Stimulated activated memory B cell treated with anti-CD40 and anti-IgM and Interleukin-4, amounts not matched to agents 10 μg/mL and 1 μg/mL and 100 μg/mL, for 72 hours (primary cell): ENCODE measurements at regions not wholly inside any gene's neighbourhood (a gene's known extent, or its start where the extent isn't known, plus 50 kb on each side); places are given as distances from the start of the nearest gene placed in this dataset.
A peak's percentile ranks its signal among the peaks of the same experiment; 100 is the strongest.
"Not testable (repeated sequence)": the region's sequence is repeated elsewhere in the genome, so short reads cannot be mapped to it uniquely, and the experiment has no call there.

Source experiments
- ATAC-seq: fragments of 150-1000 bp; cut with Tn5 transposase; 2 replicates; pipeline ENCODE4 v1.10.0; 2021
- H3K27ac Mint-ChIP-seq: one replicate; pipeline ENCODE4 v1.8.0; 2022; ENCODE audit warnings: mild to moderate bottlenecking, mixed read lengths
- H3K27me3 Mint-ChIP-seq: one replicate; pipeline ENCODE4 v1.8.0; 2022; ENCODE audit warnings: mixed read lengths
- H3K36me3 Mint-ChIP-seq: one replicate; pipeline ENCODE4 v1.8.0; 2022; ENCODE audit warnings: mixed read lengths
- H3K4me1 Mint-ChIP-seq: one replicate; pipeline ENCODE4 v1.8.0; 2022; ENCODE audit warnings: mixed read lengths
- H3K4me3 Mint-ChIP-seq: one replicate; pipeline ENCODE4 v1.8.0; 2022; ENCODE audit warnings: mild to moderate bottlenecking, moderate library complexity, mixed read lengths
- H3K9me3 Mint-ChIP-seq: one replicate; pipeline ENCODE4 v1.8.0; 2022; ENCODE audit warnings: mixed read lengths

DNA sequence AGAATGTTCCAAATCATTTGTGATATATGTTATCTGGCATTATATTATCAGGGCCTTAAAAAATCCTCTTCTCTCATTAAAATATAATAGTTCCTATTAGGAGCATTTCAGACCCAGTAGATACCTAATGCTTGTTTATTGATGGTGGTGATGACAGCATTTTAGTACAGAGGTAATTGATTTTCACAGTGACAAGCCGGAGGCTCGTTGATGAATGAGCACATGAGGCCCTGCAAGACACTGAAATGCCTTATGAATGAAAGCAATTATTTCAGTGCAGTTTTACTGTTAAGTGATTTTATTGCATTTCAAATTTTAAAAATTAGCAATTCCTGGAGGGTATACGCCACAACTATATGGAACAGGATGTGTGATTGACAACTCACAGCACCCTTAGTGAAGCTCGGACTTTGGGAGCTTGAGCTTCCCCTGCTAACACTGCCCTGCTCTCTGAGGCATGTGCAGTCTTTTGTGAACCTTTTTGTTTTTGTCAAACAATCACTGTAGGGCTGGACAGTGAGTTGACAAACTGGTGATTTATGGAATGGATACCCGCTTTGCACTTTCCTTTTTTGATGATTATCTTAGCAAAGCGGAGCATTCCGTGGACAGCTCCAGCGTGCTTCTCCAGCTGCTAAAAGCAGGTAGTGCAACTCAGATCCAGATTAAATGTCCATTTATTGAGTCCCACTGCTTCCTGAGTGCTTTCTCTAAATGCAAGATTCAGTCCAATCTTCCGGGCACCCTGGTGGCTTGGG is 187.0 kb upstream of the ATP10A start:
- no peaks in the 10 kb centered on the region for H3K9me3 Mint-ChIP-seq
- peaks cover 24% of the 10 kb centered on the region for H3K27me3 Mint-ChIP-seq

DNA sequence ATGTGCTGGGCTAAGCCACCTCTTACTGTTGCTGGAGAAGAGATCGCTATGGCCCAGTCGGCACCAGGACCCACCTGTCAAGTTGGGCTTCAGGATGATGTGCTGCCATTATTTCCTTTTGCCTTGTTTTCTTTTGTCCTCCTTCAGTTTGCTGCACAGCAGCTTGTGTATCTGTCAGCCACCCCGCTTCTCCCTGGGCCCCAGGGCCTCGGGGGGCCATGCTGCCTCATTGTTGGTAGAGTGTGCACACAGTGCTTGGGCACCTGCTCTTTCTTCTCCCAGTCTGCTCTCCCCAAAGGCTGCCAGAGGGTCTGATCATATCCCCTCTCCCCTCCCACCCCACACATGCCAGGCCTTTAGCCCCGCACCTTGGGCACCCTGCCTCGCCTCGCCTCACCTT is 185.5 kb upstream of the ATP10A start:
- Mint-ChIP-seq H3K4me1 (no peaks in the 10 kb centered on the region), H3K27ac (no peak overlapping the region), H3K27me3 (peaks cover 14% of the 10 kb centered on the region), H3K36me3 (no peaks in the 10 kb centered on the region), H3K4me3 (no peak overlapping the region), H3K9me3 (no peaks in the 10 kb centered on the region)
- ATAC-seq, result no peak

More for the DNA sequence above, 187.0 kb upstream of the ATP10A start:
- H3K4me1 Mint-ChIP-seq, result no peaks in the 10 kb centered on the region
- no peaks in the 10 kb centered on the region for H3K36me3 Mint-ChIP-seq
- no peak overlapping the region for H3K27ac Mint-ChIP-seq
- no peak overlapping the region for H3K4me3 Mint-ChIP-seq
- no peak for ATAC-seq

DNA sequence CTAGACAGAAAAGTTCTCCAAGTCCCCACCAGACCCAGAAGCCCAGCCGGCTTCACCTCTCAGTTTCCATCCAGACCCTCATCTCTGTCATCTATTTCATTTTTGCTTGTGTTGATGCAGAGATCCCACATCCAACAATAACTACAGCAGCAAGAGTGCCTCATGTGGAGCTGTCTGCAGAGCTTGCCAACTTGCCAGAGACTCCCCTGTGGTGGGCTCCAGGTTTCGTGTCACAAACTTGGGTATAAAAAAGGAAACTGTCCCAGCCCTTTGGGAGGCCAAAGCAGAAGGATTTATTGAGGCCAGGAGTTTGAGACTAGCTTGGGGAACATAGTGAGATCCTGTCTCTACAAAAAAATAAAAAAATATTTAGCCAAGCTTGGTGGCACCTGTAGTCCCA is 182.4 kb upstream of the ATP10A start:
- no peaks in the 10 kb centered on the region for H3K36me3 Mint-ChIP-seq
- no peaks in the 10 kb centered on the region for H3K9me3 Mint-ChIP-seq
- no peaks in the 10 kb centered on the region for H3K4me1 Mint-ChIP-seq
- H3K4me3 Mint-ChIP-seq, result no peak overlapping the region
- H3K27ac Mint-ChIP-seq, result no peak overlapping the region
- no peak for ATAC-seq
- peaks cover 9% of the 10 kb centered on the region for H3K27me3 Mint-ChIP-seq

DNA sequence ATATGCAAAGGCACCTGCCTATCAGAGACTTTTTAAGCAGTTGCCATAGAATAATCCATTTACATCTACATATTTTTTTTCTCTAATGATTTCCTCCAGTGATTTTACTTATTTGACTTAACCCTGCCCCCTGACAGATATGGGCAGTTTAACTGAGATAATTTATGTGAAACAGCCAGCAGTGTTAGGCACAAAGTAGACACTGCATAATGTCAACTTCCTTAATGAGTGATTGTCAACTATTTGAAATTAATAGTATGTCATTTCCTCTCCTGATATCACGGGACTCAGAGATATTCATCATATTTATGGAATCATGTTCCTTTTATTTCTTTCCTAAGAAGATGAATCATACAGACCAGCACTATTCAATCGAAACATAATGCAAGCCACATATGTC is 179.9 kb upstream of the ATP10A start:
- Mint-ChIP-seq H3K4me1 (no peaks in the 10 kb centered on the region), H3K27ac (no peak overlapping the region), H3K27me3 (peaks cover 9% of the 10 kb centered on the region), H3K4me3 (no peak overlapping the region), H3K9me3 (peaks cover 3% of the 10 kb centered on the region), H3K36me3 (no peaks in the 10 kb centered on the region)
- no peak for ATAC-seq

DNA sequence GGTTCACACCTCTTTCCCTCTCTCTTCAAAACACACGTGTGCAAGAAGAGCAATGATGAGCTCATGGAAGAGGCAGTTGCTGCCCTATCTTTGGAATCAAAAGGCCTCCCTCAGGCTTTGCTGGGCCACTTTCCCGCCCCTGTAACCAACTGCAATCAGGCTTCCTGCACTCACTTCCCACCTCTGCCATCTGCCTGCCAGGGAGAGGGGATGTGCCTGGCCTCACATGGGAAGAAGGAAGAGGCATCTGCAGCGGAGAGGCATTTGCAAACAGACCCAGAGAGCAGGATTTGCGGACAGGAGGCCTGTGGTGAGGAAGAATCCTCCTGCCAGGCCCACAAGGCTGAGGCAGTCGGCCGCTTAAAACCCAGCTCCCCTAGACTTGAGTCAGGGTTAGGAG is 175.6 kb upstream of the ATP10A start:
- peaks cover 3% of the 10 kb centered on the region for H3K9me3 Mint-ChIP-seq
- no peak overlapping the region for H3K27ac Mint-ChIP-seq
- no peaks in the 10 kb centered on the region for H3K4me1 Mint-ChIP-seq
- no peak overlapping the region for H3K4me3 Mint-ChIP-seq
- peaks cover 9% of the 10 kb centered on the region for H3K27me3 Mint-ChIP-seq
- H3K36me3 Mint-ChIP-seq, result no peaks in the 10 kb centered on the region
- ATAC-seq, result no peak

DNA sequence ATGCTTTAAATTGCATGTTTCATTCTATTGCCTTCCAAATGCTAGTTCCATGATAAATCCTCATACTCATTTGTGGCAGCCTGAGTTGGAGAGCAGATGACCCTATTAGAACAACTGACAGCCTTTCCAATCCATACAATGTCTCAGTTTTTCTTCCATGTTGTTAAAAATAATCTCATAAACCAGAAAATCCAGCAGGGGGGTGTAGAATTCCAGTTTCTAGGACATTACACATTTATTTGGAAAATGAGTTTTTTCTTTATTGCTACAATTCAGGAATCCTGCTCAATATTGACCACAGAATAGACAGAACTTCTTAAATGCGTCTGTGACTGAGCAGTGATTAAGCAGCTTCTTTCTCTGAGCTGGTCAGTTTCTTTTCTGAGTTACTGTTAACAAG is 174.2 kb upstream of the ATP10A start:
- no peaks in the 10 kb centered on the region for H3K36me3 Mint-ChIP-seq
- H3K27ac Mint-ChIP-seq, result no peak overlapping the region
- peaks cover 3% of the 10 kb centered on the region for H3K9me3 Mint-ChIP-seq
- no peak overlapping the region for H3K4me3 Mint-ChIP-seq
- H3K4me1 Mint-ChIP-seq, result no peaks in the 10 kb centered on the region
- no peak for ATAC-seq
- H3K27me3 Mint-ChIP-seq, result peaks cover 9% of the 10 kb centered on the region

DNA sequence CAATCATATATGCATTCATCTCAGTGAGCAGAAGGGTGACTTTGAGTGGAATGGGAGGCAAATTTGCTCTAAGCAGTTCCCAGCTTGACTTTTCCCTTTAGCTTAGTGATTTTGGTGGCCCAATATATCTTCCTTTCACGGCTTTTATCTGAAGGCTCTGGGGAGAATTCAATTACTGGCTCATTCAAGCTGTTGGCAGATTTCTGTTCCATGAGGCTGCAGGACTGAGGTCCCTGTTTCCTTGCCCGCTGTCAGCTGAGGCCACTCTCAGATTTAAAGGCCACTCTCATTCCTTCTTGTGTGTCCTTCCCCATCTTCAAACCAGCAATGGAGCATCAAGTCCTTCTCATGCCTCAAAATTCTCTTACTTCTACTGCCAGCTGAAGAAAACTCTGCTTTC is 170.4 kb upstream of the ATP10A start:
- Mint-ChIP-seq H3K36me3 (no peaks in the 10 kb centered on the region), H3K4me3 (no peak overlapping the region), H3K9me3 (no peaks in the 10 kb centered on the region), H3K27ac (no peak overlapping the region), H3K4me1 (no peaks in the 10 kb centered on the region), H3K27me3 (peaks cover 8% of the 10 kb centered on the region)
- ATAC-seq, result no peak

DNA sequence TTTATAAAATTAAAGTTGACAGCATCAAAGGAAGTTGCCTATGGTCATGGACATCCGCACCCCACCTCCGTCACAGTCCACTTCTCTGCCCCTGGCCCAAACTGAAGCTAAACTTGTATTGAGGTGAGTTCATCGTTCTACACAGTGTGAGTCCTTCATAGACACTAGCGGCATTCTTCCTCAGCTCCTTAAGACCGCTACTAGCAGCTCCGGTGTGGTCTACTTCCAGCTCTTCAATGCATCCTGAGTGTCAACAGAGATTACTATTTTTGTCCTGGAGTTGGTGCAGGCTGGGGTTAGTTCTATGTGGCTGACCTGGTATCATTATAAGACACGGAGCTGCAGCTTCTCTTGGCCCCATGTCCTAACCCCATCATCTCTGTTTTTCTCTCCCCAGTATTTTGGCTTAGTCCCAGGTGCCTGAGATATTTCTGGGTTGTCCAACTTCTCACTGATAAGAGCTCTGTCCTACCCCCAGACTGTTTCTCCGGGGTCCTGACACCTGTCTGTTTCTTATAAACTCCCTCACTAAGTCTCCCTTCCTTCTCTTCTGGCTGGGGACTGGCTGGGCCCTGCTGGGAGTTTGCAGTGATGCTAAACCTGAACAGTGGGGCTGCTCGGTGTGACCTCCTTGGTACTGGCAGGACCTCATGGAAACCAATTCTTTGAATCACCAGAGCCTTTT is 169.2 kb upstream of the ATP10A start:
- no peak overlapping the region for H3K27ac Mint-ChIP-seq
- no peaks in the 10 kb centered on the region for H3K4me1 Mint-ChIP-seq
- H3K27me3 Mint-ChIP-seq, result peaks cover 8% of the 10 kb centered on the region
- no peaks in the 10 kb centered on the region for H3K36me3 Mint-ChIP-seq
- no peak overlapping the region for H3K4me3 Mint-ChIP-seq
- peak; percentile 12 for ATAC-seq
- H3K9me3 Mint-ChIP-seq, result no peaks in the 10 kb centered on the region

DNA sequence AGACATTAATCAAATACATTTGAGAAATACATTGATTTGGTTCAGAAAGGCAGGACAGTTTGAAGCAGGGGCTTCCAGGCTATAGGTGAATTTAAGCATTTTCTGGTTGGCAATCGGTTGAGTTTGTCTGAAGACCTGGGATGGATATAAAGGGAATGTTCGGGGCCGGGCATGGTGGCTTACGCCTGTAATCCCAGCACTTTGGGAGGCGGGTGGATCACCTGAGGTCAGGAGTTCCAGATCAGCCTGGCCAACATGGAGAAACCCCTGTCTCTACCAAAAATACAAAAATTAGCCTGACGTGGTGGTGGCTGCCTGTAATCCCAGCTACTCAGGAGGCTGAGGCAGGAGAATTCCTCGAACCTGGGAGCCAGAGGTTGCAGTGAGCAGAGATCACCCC is 166.5 kb upstream of the ATP10A start:
- not testable (repeated sequence) for H3K4me1 Mint-ChIP-seq, H3K9me3 Mint-ChIP-seq, H3K36me3 Mint-ChIP-seq, H3K27ac Mint-ChIP-seq, ATAC-seq, H3K4me3 Mint-ChIP-seq, H3K27me3 Mint-ChIP-seq

DNA sequence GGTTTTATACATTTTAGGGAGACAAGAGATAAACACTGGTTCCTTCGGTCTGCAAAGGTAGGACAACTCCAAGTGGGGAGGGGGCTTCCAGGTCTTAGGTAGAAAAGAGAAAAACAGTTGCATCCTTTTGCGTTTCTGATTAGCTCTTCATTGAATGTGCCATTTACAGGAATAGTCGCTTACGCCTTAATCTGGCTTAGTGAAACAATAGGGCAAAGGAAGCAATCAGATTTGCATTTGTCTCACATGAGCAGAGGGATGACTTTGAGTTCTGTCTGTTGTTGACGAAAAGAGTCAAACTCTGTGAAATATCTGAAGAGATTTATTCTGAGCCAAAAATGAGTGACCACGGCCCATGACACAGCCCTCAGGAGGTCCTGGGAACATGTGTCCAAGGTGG is 166.0 kb upstream of the ATP10A start:
- no peak for ATAC-seq
- Mint-ChIP-seq H3K4me1 (no peaks in the 10 kb centered on the region), H3K36me3 (no peaks in the 10 kb centered on the region), H3K27me3 (peaks cover 8% of the 10 kb centered on the region), H3K9me3 (no peaks in the 10 kb centered on the region), H3K4me3 (no peak overlapping the region), H3K27ac (no peak overlapping the region)

DNA sequence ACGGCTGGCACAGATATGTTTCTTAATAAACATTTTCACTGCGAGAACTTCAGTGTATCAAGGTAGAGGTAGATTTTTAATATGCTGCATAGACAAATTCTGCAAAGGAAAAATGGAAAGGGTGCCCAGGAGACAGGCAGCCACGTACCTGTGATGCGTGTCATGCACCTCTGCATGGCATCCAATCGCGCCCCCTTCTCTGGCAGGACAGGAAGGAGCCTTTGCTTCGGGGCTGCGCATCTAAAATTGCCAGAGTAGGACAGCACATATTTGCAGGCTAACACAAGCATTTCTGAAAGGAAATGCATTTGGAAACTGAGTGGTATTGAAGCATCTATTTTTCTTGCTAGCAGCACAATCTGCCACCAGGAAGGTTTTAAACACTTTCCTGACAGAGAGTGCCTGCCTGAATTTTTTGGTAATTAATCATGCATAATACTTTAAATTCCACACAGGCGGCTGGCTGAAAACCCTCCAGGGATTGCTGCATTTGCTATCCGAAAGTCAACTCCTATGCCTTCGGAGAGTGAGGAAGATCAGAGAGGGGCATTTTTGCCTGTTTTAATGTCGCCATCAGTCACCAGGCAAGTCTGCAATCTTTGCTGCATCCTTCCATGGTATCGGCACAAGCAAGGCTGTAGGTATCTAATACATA is 165.1 kb upstream of the ATP10A start:
- Mint-ChIP-seq H3K4me3 (no peak overlapping the region), H3K27me3 (peaks cover 8% of the 10 kb centered on the region)
- ATAC-seq, result no peak

DNA sequence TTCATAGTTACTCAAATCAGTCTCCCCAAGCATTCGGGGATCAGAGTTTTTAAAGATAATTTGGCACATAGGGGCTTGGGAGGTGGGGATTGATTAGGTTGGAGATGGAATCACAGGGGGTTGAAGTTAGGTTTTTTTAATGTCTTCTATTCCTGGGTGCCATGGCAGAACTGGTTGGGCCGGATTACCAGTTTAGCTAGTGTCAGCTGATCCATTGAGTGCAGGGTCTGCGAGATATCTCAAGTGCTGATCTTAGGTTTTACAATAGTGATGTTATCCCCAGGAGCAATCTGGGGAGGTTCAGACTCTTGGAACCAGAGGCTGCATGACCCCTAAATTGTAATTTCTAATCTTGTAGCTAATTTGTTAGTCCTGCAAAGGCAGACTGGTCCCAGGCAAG is 163.5 kb upstream of the ATP10A start:
- not testable (repeated sequence) for H3K4me3 Mint-ChIP-seq, H3K27ac Mint-ChIP-seq, H3K27me3 Mint-ChIP-seq, H3K4me1 Mint-ChIP-seq, H3K9me3 Mint-ChIP-seq, ATAC-seq, H3K36me3 Mint-ChIP-seq

More for the DNA sequence above, 165.1 kb upstream of the ATP10A start:
- Mint-ChIP-seq H3K36me3 (no peaks in the 10 kb centered on the region), H3K27ac (no peak overlapping the region), H3K9me3 (no peaks in the 10 kb centered on the region), H3K4me1 (no peaks in the 10 kb centered on the region)

DNA sequence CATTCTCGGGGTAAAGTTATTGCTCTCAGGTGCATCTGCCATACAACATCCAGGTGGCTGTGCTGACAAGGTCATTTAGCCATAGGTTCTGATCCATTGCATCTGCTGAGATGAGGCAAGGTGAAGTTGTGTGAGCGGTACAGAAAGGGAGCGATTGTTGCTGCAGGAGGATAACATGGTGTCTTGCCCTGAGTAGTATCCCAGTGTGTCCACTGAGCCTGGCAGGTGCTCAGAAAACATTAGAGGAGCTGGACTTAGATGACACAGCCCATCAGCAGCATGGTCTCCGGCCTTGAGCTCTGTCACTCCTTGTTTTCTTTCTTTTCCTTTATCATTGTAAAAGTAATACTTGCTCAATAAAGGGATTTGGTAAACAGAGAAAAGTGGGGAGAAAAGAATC is 161.1 kb upstream of the ATP10A start:
- H3K27me3 Mint-ChIP-seq, result peaks cover 15% of the 10 kb centered on the region
- H3K4me1 Mint-ChIP-seq, result no peaks in the 10 kb centered on the region
- H3K9me3 Mint-ChIP-seq, result no peaks in the 10 kb centered on the region
- no peak for ATAC-seq
- H3K4me3 Mint-ChIP-seq, result no peak overlapping the region
- H3K36me3 Mint-ChIP-seq, result no peaks in the 10 kb centered on the region
- no peak overlapping the region for H3K27ac Mint-ChIP-seq

DNA sequence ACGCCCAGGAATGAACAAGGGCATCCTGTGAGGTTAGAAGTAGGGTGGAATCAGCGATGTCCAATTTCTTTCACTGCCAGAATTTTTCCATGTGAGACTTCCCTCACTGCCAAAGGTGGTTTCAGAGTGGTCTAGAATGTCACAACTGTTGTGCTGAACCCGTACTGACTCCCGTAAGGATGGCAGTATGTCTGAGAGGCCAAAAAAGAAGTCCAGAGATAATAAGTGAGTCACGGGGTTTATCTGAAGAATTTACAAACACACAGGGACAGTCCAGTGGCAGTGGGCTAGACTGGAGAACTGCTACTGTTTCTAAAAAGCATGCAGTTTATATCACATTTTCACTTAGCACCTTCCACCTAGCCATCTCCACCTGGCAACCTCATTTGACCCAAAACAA is 160.6 kb upstream of the ATP10A start:
- Mint-ChIP-seq H3K36me3 (no peaks in the 10 kb centered on the region), H3K4me1 (no peaks in the 10 kb centered on the region), H3K27me3 (peaks cover 11% of the 10 kb centered on the region), H3K4me3 (no peak overlapping the region), H3K27ac (no peak overlapping the region), H3K9me3 (no peaks in the 10 kb centered on the region)
- ATAC-seq, result no peak

DNA sequence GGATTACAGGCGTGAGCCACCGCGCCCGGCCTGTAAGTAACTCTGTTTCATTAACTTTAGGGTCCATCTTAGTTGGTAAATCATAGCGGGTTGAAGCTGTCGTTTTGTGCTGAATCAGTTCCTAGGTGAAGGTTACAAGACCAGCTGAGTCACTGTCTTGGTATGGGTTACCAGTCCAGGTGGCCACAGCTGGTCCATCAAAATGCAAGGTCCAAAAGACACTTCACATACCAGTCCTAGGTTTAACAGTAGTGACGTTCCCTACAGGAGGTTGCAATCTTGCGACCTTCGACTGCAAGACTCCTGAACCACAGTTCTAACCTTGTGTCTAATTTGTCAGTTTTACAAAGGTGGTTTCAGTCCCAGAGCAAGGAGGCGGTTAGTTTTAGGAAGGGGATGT is 160.1 kb upstream of the ATP10A start:
- no peaks in the 10 kb centered on the region for H3K9me3 Mint-ChIP-seq
- H3K36me3 Mint-ChIP-seq, result no peaks in the 10 kb centered on the region
- peaks cover 11% of the 10 kb centered on the region for H3K27me3 Mint-ChIP-seq
- no peak overlapping the region for H3K4me3 Mint-ChIP-seq
- H3K27ac Mint-ChIP-seq, result no peak overlapping the region
- ATAC-seq, result no peak
- H3K4me1 Mint-ChIP-seq, result no peaks in the 10 kb centered on the region

DNA sequence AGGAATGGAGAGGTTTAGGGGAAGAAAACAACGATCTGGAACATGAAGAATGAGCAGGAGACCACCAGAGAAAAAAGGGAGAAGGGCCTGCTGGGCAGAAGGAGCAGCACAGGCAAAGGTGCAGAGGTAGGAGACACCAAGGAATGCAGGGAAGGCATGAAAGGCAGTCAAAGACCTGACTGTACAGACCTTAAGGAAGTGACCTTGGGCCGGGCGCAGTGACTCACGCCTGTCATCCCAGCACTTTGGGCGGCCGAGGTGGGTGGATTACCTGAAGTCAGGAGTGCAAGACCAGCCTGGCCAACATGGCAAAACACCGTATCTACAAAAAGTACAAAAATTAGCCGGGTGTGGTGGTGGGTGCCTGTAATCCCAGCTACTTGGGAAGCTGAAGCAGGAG is 157.7 kb upstream of the ATP10A start:
- Mint-ChIP-seq H3K36me3 (no peaks in the 10 kb centered on the region), H3K27me3 (peaks cover 13% of the 10 kb centered on the region), H3K4me3 (no peak overlapping the region), H3K4me1 (no peaks in the 10 kb centered on the region), H3K9me3 (no peaks in the 10 kb centered on the region), H3K27ac (no peak overlapping the region)
- ATAC-seq, result no peak
